Heart right ventricle (tissue), 16 donors: ENCODE measurements at regions not wholly inside any gene's neighbourhood (a gene's known extent, or its start where the extent isn't known, plus 50 kb on each side); places are given as distances from the start of the nearest gene placed in this dataset.

Experiments
- ATAC-seq, 8 donors: fragments of 200-7000 bp; cut with Tn5 transposase; one replicate each; pipeline ENCODE4 v1.9.1; 2020; ENCODE audit warnings: mild to moderate bottlenecking in 8 of 8, moderate library complexity in 8 of 8, moderate number of reproducible peaks in 1 of 8
- DNase-seq, 2 donors: peaks; one replicate each; pipeline ENCODE4 v3.0.0-alpha.2; 2020
- H3K27ac ChIP-seq, 10 donors: fragments of 200-600 bp; sonication (generic) in 2 of 10; one replicate each; pipeline versions ENCODE4 v1.5.0 to v1.8.0; 2020 to 2022; ENCODE audit warnings: mild to moderate bottlenecking in 3 of 10
- H3K27me3 ChIP-seq, 7 donors: fragments of 200-600 bp; one replicate each; pipeline ENCODE4 v1.8.0; 2021 to 2022; ENCODE audit warnings: mild to moderate bottlenecking in 2 of 7
- H3K36me3 ChIP-seq, 9 donors: fragments of 200-600 bp; sonication (generic) in 1 of 9; one replicate each; pipeline versions ENCODE4 v1.5.0 to v1.8.0; 2020 to 2022; ENCODE audit warnings: mild to moderate bottlenecking in 2 of 9
- H3K4me1 ChIP-seq, 9 donors: fragments of 200-600 bp; sonication (generic) in 1 of 9; one replicate each; pipeline versions ENCODE4 v1.5.0 to v1.8.0; 2020 to 2022; ENCODE audit warnings: mild to moderate bottlenecking in 4 of 9
- H3K4me3 ChIP-seq, 10 donors: fragments of 200-600 bp; sonication (generic) in 2 of 10; one replicate each; pipeline versions ENCODE4 v1.5.0 to v1.8.0; 2020 to 2022; ENCODE audit warnings: mild to moderate bottlenecking in 7 of 10, moderate library complexity in 2 of 10
- H3K9me3 ChIP-seq, 11 donors: fragments of 200-600 bp in 10 of 11; sonication (generic) in 2 of 11; one replicate each; pipeline versions ENCODE4 v1.5.0 to v1.8.0; 2013 to 2022; ENCODE audit warnings: mild to moderate bottlenecking in 2 of 11, control low read depth in 1 of 11, moderate library complexity in 1 of 11
- CTCF ChIP-seq, 9 donors: fragments of 200-600 bp; sonication (generic) in 2 of 9; IDR thresholded peaks; one replicate each; pipeline versions ENCODE4 v1.5.0 to v1.8.0; 2021 to 2022; ENCODE audit warnings: antibody characterized with exemption in 9 of 9, mild to moderate bottlenecking in 5 of 9, moderate library complexity in 1 of 9
- whole genome bisulfite sequencing, 2 donors: extraction: QIAGEN DNeasy Blood & Tissue Kit; methylation state at CpG; one replicate each; pipeline ENCODE4 v1.1.7; 2013; ENCODE audit warnings: inconsistent platforms in 1 of 2; 5-methylcytosine and 5-hydroxymethylcytosine counted together
- intact Hi-C, 10 donors: fragments of 100-400 bp; cut with DNase I; formaldehyde crosslinking; loops; one replicate each; pipeline versions ENCODE4 v1.11.1 to v1.14.2; 2022
- donor health status: Arrhythmogenic right ventricular cardiomyopathy.
- donor health status: ischemic (EF 13 %, LVEDD 7.1; RV severe dilation, severe dysfunction).
- donor health status: healthy with polysubstance abuse.
- donor health status: DM: no; HTN: yes; CAD: no.
- donor health status: DM: no; HTN: no; CAD: no.
- donor health status: ischemic (EF 25% LVEDD 6.9; RV normal size, moderate dysfunction).
- donor health status: ischemic (EF 25% LVEDD 5.7; RV mildly dilated, moderate dysfunction).
- donor health status: healthy.
- donor health status: DM: yes; HTN: yes; CAD: no.
- donor health status: Ischemic cardiomyopathy.
- donor health status: ischemic (EF 35%, LVEDD 5.7; RV mildly dilated, moderate dysfunction).
- donor health status: nonischemic (EF 11% LVEDD 7.7; RV severe dilation, severe dysfunction).
- donor health status: DM: yes; HTN: yes; CAD: no.
- donor health status: PGD.
- donor health status: ischemic (EF 29% LVEDD 5.4; RV normal size, mild dysfunction).
- donor health status: nonischemic (EF 23%, LVEDD 6.1; RV moderate dilation, normal function).

- no peak overlapping the region for H3K27ac ChIP-seq
These were observed 568.8 kb upstream of the SEMA6A start for GRCh38 chr5:117143406-117143805.

GRCh38 chr5:117138523-117138922 lies 563.9 kb upstream of the SEMA6A start:
- 92% methylated on average over 3 of the region's 3 CpGs for WGBS, 2 donors
- Histone ChIP-seq H3K9me3 (peaks cover 0 to 6% (median 0%) of the 10 kb centered on the region in 11 donors), H3K4me1 (peaks cover 0 to 13% (median 0%) of the 10 kb centered on the region in 9 donors), H3K27me3 (no peaks in the 10 kb centered on the region), H3K4me3 (no peak overlapping the region), H3K36me3 (no peaks in the 10 kb centered on the region), H3K27ac (no peak overlapping the region)
- ATAC-seq, result no peak
- intact Hi-C loops, result loop anchor here in 2 of 10 donors (10.0 kb wide), 3 partner anchors 96 to 194 kb away; no protein-coding TSS in a partner anchor
- no peak for DNase-seq
- TF ChIP-seq CTCF (IDR thresholded peaks at IDR 0.05), result no peak

More at GRCh38 chr5:117143406-117143805, 568.8 kb upstream of the SEMA6A start:
- Histone ChIP-seq H3K36me3 (no peaks in the 10 kb centered on the region), H3K4me1 (no peaks in the 10 kb centered on the region), H3K9me3 (peaks cover 0 to 6% (median 0%) of the 10 kb centered on the region in 11 donors), H3K4me3 (no peak overlapping the region), H3K27me3 (no peaks in the 10 kb centered on the region)
- intact Hi-C loops, result no loop called here
- no peak for TF ChIP-seq CTCF (IDR thresholded peaks at IDR 0.05)
- DNase-seq, result no peak
- ATAC-seq, result no peak

GRCh38 chr5:117135851-117136250 lies 561.2 kb upstream of the SEMA6A start:
- DNase-seq (no peak), ATAC-seq (peak in 6 of 8 donors; percentile 28 to 85 (median 58))
- WGBS, 2 donors, result 58 to 65% methylated on average over 2 of the region's 2 CpGs

GRCh38 chr5:117133198-117133597 lies 558.6 kb upstream of the SEMA6A start:
- Histone ChIP-seq H3K27ac (peak overlapping the region in 1 of 10 donors; percentile 71), H3K4me3 (no peak overlapping the region), H3K36me3 (no peaks in the 10 kb centered on the region), H3K27me3 (no peaks in the 10 kb centered on the region), H3K9me3 (no peaks in the 10 kb centered on the region), H3K4me1 (peaks cover 0 to 15% (median 0%) of the 10 kb centered on the region in 9 donors)
- TF ChIP-seq CTCF (IDR thresholded peaks at IDR 0.05), result no peak
- intact Hi-C loops, result loop anchor here in 2 of 10 donors (5.0 to 10.0 kb wide), 4 partner anchors 51 to 188 kb away; no protein-coding TSS in a partner anchor
- DNase-seq (no peak), ATAC-seq (peak in 5 of 8 donors; percentile 49 to 80 (median 67))

More at GRCh38 chr5:117135851-117136250, 561.2 kb upstream of the SEMA6A start:
- Histone ChIP-seq H3K36me3 (no peaks in the 10 kb centered on the region), H3K4me3 (no peak overlapping the region), H3K27me3 (no peaks in the 10 kb centered on the region), H3K27ac (peak overlapping the region in 5 of 10 donors; percentile 2 to 65 (median 16)), H3K9me3 (peaks cover 0 to 6% (median 0%) of the 10 kb centered on the region in 11 donors), H3K4me1 (peaks cover 0 to 15% (median 0%) of the 10 kb centered on the region in 9 donors)
- no peak for TF ChIP-seq CTCF (IDR thresholded peaks at IDR 0.05)
- intact Hi-C loops, result loop anchor here in 2 of 10 donors (10.0 kb wide), 3 partner anchors 99 to 191 kb away; no protein-coding TSS in a partner anchor
